Stimulated activated CD4-positive, alpha-beta T cell treated with anti-CD3 and anti-CD28 coated beads, Interleukin-4, amount 100 ng/mL, for 48 hours (primary cell): ENCODE measurements at regions not wholly inside any gene's neighbourhood (a gene's known extent, or its start where the extent isn't known, plus 50 kb on each side); places are given as distances from the start of the nearest gene placed in this dataset.

ENCODE experiments used
- DNase-seq, 2 donors: peaks; one replicate each; pipeline ENCODE4 v3.0.0-alpha.2; 2020; ENCODE audit warnings: low read depth in 2 of 2

GRCh38 chr16:82358606-82359221, 188.7 kb upstream of the MPHOSPH6 start:
- DNase-seq: no peak

DNA sequence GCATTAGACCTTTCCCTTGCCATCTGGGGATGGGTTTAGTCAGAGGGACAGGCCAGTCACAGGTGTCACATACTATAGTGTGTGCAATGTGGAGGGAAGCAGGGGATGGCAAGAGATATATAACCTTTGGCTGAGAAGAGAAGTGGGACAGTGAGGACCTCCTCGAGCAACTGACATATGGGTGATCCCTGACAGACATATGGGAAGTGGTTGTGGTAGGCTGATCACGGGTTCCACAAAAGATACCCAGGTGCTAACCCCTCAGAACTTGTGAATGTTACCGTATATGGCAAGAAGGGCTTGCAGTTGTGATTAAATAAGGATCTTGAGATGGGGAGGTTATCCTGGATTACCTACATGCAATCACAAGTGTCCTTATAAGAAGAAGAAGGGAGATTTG, 188.1 kb upstream of the MPHOSPH6 start:
- DNase-seq: no peak

- no peak for DNase-seq
Measured at GRCh38 chr16:82357237-82357636, 187.2 kb upstream of the MPHOSPH6 start.

DNA sequence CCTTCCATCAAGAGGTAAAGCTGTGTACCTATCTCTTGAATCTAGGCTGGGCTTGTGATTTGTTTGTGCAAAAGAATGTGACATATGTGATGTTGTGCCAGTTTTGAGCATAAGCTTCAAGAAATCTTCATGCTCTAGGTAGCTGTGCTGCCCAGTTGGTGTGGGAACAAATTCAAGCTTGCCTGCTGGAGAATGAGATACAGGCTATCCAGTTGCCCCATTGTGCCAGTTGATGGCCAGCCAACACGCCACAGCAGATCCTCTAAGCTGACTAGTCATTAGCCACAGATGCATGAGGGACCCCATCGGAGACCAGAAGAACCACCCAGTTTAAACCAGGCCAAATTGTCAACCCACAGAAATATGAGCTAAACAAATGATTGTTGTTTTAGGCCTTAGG, 180.5 kb upstream of the MPHOSPH6 start:
- no peak for DNase-seq

GRCh38 chr16:82345318-82345717, 175.3 kb upstream of the MPHOSPH6 start:
- DNase-seq: no peak

DNA sequence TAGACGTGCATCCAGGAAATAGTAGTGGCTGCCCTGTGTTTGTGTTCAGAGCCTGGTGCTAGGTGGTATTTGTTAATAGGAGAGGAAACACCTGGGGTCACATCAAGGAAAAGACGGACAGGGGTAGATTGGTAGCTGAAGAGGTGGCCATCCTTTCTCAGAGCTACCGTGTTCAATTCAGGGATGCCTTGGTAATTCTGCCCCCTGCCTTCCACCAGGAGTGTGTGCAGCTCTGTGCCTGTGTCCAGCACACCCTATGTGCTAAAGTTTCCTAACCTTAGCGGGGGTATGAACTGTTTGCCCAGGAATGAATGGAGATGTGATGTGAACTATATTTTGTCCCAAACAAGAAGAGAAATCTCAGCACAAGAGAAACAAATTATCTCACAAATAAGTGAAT, 174.1 kb upstream of the MPHOSPH6 start:
- no peak for DNase-seq

GRCh38 chr16:82341146-82341669, 171.2 kb upstream of the MPHOSPH6 start:
- no peak for DNase-seq

DNA sequence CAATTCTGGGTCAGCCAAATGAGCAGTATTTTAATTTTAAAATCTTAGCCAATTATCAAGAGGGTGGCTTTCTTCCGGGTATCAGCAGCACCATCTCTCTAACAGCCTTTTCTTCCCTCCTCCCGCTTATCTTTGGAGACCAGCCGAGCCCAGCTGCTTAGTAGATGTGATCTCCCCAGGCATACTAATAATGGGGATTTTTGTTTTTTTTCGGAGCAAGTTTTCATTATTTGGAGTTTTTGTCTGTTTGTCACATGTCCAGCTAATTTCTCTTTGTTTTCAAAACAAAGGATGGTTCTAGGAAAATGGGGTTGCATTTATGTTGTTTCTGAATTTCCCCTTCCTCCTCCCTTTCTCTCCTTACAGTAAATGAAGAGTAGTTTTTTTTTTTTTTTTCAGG, 170.5 kb upstream of the MPHOSPH6 start:
- DNase-seq: no peak

DNA sequence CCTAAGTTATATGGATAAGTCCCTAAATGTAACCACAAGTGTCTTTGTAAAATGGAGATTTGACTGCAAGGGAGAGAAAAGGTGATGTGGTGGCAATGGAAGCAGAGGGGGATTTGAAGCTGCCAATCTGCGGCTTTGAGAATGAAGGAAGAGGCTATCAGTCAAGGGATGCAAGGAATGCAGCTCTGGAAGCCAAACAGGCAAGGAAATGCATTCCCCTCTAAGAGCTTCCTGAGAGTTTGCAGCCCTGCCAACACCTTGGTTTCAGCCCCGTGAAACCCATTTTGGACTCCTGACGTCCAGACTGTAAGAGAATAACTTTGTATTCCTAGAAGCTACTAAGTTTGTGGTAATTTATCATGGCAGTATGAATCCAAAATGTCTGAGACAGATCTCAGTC, 167.3 kb upstream of the MPHOSPH6 start:
- DNase-seq: no peak

- DNase-seq: no peak
Measured at GRCh38 chr16:82331974-82332750, 162.1 kb upstream of the MPHOSPH6 start.

DNA sequence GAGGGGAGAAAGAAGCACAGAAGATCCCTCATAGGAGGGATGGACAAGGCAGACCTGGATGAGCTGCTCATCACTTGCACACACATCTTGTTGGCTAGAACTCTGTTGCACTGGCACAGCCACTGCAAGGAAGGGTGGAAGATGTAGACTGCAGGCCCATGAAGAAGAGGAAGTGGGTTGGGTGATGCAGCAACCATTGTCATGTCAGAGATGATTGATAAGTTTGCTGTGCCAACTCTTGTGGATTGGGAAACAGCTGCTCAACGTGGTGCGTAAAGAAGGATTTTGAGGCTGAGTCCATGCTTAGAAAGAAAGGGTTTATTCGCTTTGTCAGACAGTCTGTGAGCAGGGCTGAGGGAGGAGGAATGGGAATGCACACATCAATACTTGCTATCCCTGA, 161.4 kb upstream of the MPHOSPH6 start:
- DNase-seq: no peak

DNA sequence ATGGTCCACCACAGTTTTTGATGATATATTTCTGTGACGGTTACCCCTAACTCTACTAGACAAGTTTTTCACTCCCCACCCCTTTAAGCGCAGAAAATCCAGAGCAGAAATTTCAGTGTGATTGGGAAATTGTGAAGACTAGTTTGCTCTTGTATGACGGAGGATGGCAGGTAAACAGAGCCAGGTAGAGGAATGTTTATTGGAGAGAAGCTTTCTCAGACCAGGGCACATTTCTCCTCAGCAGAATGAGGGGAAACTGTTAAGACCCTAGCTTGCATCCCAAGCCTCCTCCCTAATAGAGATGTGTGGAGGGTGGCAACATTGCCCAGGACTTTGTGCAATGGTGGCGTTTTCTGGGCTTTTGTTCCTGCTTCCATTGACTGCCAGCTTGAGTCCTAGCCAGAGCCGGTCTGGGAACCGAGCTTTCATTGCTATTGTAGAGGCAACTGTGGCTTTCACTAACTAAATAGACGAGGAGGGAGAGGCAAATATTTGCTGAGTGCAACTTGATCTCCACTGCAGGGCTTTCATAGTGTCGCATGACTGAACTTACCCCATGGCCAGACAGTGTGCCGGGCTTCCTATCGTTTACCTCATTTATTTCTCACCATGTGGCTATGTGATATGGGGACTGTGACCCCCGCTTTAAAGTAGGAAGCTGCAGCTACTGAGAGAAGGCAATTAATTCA, 159.6 kb upstream of the MPHOSPH6 start:
- DNase-seq: no peak

DNA sequence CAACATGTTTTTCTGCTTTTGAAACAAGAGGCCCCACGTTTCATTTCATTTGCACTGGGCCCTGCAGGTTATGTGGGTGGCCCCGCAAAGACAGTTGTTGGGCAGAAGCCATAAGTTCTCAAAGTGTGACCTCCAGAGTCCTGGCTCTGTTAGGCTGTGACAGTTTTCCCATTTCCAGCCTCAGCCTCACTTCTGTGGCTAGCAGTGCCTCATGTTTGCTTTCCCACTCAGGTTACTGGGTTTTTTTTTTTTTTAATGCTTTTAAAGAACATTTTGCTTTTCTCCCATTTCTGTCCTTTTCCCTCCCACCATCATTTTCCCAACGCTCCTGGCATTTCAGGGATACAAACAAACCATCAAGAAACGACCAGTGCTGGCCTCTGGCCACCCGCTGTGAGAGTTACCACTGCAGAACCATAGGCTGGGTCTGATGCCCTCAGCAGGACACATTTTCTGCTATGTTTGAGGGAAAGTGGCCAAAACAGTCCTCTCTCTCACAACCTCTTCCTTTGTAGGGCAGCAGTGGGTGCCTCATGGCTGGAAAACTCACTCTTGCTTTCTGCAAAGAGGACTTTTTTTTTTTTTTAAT, 159.0 kb upstream of the MPHOSPH6 start:
- no peak for DNase-seq

GRCh38 chr16:82323171-82323570, 153.1 kb upstream of the MPHOSPH6 start:
- DNase-seq: no peak

- DNase-seq: no peak
Measured at GRCh38 chr16:82322177-82322576, 152.2 kb upstream of the MPHOSPH6 start.

GRCh38 chr16:82319038-82319437, 149.0 kb upstream of the MPHOSPH6 start:
- DNase-seq: no peak

GRCh38 chr16:82317411-82318167, 147.6 kb upstream of the MPHOSPH6 start:
- no peak for DNase-seq

DNA sequence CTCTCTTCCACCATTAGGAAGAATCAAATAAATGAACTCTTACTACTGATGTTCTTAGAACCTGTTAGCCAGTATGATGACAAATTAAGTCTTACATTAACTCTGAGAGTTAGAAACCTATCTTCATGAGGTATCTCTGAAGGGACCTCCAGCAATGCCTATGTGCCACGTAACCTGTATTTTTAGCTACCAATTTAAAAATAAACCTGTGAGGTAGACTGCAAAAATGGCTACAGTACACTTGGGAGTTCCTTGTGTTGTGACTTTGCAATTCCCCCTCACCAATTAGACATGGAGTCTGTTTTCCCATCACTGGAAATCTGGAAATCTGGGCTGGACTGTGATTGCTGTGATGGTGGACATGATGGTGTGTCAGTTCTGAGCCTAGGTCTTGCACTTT, 143.7 kb upstream of the MPHOSPH6 start:
- DNase-seq: no peak

- no peak for DNase-seq
Measured at GRCh38 chr16:82311528-82311927, 141.5 kb upstream of the MPHOSPH6 start.

GRCh38 chr16:82302042-82302727, 132.2 kb upstream of the MPHOSPH6 start:
- DNase-seq: no peak

DNA sequence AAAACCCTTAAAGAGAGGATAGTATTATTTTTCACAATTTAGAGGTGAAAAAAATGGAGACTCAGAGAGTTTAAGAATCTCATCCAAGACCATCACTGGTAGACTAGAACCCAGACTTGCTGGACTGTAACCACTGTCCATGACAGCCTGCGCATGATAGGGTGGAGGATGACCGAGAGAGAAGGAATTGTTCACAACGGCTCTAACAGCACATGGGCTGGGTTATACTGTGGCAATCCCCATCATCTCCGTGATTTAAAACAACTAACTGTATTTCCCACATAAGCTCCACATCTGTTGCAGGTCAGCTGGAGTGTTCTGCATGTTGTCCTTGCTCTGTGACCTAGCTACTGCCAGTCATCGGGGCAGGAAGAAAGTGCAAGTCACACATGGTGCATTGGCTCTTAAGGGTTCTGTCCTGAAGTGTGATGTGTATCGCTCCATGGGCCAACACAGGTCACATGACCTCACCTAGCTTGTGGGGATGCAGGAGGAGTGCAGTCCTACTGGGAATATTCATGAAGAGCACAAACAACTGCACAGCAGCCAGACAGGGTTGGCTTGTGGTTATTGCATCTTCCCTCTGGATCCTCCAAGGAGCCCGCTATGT, 131.2 kb upstream of the MPHOSPH6 start:
- no peak for DNase-seq
